ENCODE measurements at regions not wholly inside any gene's neighbourhood (a gene's known extent, or its start where the extent isn't known, plus 50 kb on each side); places are given as distances from the start of the nearest gene placed in this dataset.

- DNase-seq (ENCODE audit: low spot score): no peak
- intact Hi-C loops (cut with DNase I): no loop called here
Observed at GRCh38 chr22:26883393-26883792, 226.0 kb downstream of the MIAT start.

GRCh38 chr22:26884921-26885320, 227.5 kb downstream of the MIAT start:
- intact Hi-C loops (cut with DNase I): no loop called here
- peak; percentile 88 for DNase-seq (ENCODE audit: low spot score)

- no peak for DNase-seq (ENCODE audit: low spot score)
- intact Hi-C loops (cut with DNase I): no loop called here
Observed at GRCh38 chr22:26885441-26886261, 228.3 kb downstream of the MIAT start.

GRCh38 chr22:26887456-26887855, 230.1 kb downstream of the MIAT start:
- intact Hi-C loops (cut with DNase I): no loop called here
- no peak for DNase-seq (ENCODE audit: low spot score)

GRCh38 chr22:26887916-26888315, 230.5 kb downstream of the MIAT start:
- intact Hi-C loops (cut with DNase I): no loop called here
- no peak for DNase-seq (ENCODE audit: low spot score)

- DNase-seq (ENCODE audit: low spot score): peak; percentile 20
- intact Hi-C loops (cut with DNase I): loop anchor here in 1 of 2 donors (1.0 kb wide), 1 partner anchor 28 kb away; no protein-coding TSS in a partner anchor
Observed at GRCh38 chr22:26888887-26889286, 231.5 kb downstream of the MIAT start.

- DNase-seq (ENCODE audit: low spot score): peak; percentile 40
- intact Hi-C loops (cut with DNase I): loop anchor here (1.0 to 10.0 kb wide), 2 partner anchors 27 to 215 kb away; no protein-coding TSS in a partner anchor
Observed at GRCh38 chr22:26889802-26890201, 232.4 kb downstream of the MIAT start.

- intact Hi-C loops (cut with DNase I): loop anchor here in 1 of 2 donors (10.0 kb wide), 1 partner anchor 214 kb away; no protein-coding TSS in a partner anchor
- peak; percentile 36 for DNase-seq (ENCODE audit: low spot score)
Observed at GRCh38 chr22:26890870-26891269, 233.5 kb downstream of the MIAT start.

- intact Hi-C loops (cut with DNase I): loop anchor here in 1 of 2 donors (10.0 kb wide), 1 partner anchor 213 kb away; no protein-coding TSS in a partner anchor
- peak; percentile 26 for DNase-seq (ENCODE audit: low spot score)
Observed at GRCh38 chr22:26891429-26891828, 234.0 kb downstream of the MIAT start.

- DNase-seq (ENCODE audit: low spot score): peak; percentile 85
- intact Hi-C loops (cut with DNase I): loop anchor here in 1 of 2 donors (10.0 kb wide), 1 partner anchor 212 kb away; no protein-coding TSS in a partner anchor
Observed at GRCh38 chr22:26892166-26893041, 235.0 kb downstream of the MIAT start.

- intact Hi-C loops (cut with DNase I): loop anchor here in 1 of 2 donors (10.0 kb wide), 1 partner anchor 211 kb away; no protein-coding TSS in a partner anchor
- peak; percentile 87 for DNase-seq (ENCODE audit: low spot score)
Observed at GRCh38 chr22:26893173-26894110, 236.1 kb downstream of the MIAT start.

- intact Hi-C loops (cut with DNase I): loop anchor here in 1 of 2 donors (10.0 kb wide), 1 partner anchor 210 kb away; no protein-coding TSS in a partner anchor
- DNase-seq (ENCODE audit: low spot score): no peak
Observed at GRCh38 chr22:26894362-26894761, 237.0 kb downstream of the MIAT start.

GRCh38 chr22:26894766-26895485, 237.5 kb downstream of the MIAT start:
- no peak for DNase-seq (ENCODE audit: low spot score)
- intact Hi-C loops (cut with DNase I): loop anchor here in 1 of 2 donors (10.0 kb wide), 1 partner anchor 210 kb away; no protein-coding TSS in a partner anchor

- no peak for DNase-seq (ENCODE audit: low spot score)
- intact Hi-C loops (cut with DNase I): loop anchor here in 1 of 2 donors (10.0 kb wide), 1 partner anchor 207 kb away; no protein-coding TSS in a partner anchor
Observed at GRCh38 chr22:26897384-26897783, 240.0 kb downstream of the MIAT start.

GRCh38 chr22:26898946-26899605, 241.7 kb downstream of the MIAT start:
- DNase-seq (ENCODE audit: low spot score): no peak
- intact Hi-C loops (cut with DNase I): loop anchor here in 1 of 2 donors (10.0 kb wide), 1 partner anchor 206 kb away; no protein-coding TSS in a partner anchor

GRCh38 chr22:26900787-26901186, 243.4 kb downstream of the MIAT start:
- DNase-seq (ENCODE audit: low spot score): no peak
- intact Hi-C loops (cut with DNase I): no loop called here

GRCh38 chr22:26901198-26901816, 243.9 kb downstream of the MIAT start:
- intact Hi-C loops (cut with DNase I): no loop called here
- DNase-seq (ENCODE audit: low spot score): no peak
